ENCODE measurements at regions not wholly inside any gene's neighbourhood (a gene's known extent, or its start where the extent isn't known, plus 50 kb on each side); places are given as distances from the start of the nearest gene placed in this dataset.

DNA sequence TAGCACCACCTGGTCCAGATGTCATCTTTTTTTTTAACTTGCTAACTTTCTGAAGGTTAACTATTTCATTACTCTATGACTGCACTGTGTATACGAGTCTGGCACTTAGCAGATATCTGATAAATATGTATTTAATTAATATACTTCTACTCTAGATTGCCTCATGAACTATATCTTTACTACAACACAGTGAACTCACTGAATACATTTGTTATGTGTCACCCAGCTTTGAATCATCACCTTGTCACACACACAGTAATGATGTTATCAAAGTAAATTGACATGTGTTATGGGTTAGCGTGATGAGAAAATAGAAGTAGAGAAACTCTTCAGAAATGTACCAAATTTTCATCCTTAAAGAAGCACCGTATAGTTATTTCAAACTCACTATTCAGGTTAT lies 419.3 kb upstream of the ADGRL3 start:
- no peak for DNase-seq (ENCODE audit: low spot score)

DNA sequence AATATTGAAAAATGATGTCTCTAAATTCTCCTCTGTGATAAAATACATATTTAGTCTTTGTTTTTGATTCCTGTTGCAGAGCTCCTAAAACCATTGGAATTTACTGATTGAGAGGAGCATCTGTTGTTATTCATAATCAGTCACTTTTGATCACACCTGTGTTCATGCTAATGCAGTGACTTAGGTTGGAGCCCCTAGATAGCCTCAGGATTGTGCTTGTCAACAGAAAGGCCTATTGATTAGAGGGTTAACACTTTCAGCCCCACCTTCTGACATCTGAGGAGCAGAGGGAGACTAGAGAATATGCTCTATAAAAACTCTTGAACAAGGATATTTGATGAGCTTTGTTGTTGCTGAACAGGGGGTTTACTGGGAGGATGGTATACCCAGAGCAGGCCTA lies 409.5 kb upstream of the ADGRL3 start:
- DNase-seq (ENCODE audit: low spot score): no peak

DNA sequence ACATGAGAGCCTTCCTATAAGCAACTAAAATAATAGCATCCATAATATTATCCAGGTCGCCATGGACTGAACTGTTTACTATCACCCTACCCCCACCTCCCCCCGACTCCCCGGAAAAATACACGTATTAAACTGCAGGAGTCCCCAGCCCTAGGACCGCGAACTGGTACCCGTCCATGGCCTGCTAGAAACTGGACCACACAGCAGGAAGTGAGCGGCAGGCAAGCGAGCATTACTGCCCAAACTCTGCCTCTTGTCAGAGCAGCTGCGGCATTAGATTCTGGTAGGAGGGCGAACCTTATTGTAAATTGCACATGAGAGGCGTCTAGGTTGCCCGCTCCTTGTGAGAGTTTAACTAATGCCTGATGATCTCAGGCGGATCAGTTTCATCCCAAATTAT lies 405.8 kb upstream of the ADGRL3 start:
- no peak for DNase-seq (ENCODE audit: low spot score)

DNA sequence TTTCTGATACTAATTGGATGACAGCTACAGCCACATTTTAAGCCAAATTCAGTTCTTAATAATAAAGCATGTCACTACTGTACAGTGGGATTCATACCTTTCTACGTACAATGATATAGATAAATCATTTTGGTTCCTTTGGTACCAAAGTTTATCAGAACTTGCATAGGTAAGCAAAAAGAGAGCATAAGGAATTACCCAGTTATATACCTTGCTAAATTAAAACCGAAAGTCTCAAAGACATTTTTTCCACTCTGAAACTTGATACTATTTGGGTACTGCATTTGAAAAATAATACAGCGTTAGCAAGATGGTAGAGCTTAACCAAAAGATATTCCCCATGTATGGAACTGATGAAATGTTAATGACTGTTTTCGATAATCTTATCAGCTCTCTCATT lies 400.9 kb upstream of the ADGRL3 start:
- DNase-seq (ENCODE audit: low spot score): no peak

DNA sequence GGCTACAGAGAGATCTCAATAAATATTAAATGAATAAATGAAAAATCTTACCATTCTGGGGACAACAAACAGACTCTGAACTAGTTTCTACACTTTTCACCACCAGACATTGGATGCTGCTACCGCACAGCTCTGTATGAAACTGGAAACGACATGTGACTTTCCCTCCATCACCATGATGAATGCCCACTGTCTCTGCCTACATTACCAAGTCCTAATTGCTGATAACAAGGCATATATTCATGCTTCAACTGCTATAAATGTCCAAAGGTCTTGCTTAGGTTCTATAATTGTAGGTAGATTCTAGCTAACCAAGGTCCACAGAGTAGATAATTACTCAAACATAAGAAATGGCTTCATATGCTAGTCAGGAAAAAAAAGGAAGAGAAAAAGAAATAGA lies 399.4 kb upstream of the ADGRL3 start:
- no peak for DNase-seq (ENCODE audit: low spot score)

DNA sequence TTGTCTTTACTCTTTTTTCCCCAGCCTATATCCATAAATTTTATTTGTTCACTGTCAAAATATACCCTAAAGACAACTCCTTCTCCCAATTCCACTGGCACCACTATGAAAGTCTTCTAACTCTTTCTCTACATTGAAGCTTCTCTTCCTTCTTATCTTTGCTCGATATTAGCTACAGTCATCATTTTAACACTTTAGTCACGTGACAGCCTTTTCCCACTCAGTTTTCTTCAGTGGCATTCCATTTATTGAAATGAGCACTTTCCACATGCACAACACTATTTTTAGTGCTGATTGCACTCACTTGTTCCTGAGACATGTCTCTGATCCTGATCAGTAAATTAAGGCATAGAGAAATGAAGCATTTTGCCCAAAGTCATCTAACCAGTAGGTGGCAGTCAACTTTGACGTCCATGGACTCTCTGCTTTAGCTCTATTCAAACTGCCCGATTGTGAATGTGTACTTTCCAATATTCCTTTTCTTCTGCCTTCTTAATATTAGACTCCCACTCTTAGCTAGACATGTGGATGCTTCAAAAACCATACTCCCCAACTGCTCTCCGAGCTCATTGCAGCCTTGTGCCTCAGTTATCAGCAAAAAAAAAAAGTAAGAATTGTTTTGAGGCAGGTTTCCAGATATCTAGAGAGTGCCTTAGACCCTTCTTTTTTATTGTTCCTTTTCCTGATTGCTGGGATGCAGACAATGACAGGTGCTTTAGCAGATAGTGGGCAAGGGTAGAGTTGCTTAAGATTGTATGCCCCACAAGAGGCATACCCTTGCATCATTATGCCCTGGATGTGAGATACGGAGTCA lies 394.4 kb upstream of the ADGRL3 start:
- peak; percentile 36 for DNase-seq (ENCODE audit: low spot score)

DNA sequence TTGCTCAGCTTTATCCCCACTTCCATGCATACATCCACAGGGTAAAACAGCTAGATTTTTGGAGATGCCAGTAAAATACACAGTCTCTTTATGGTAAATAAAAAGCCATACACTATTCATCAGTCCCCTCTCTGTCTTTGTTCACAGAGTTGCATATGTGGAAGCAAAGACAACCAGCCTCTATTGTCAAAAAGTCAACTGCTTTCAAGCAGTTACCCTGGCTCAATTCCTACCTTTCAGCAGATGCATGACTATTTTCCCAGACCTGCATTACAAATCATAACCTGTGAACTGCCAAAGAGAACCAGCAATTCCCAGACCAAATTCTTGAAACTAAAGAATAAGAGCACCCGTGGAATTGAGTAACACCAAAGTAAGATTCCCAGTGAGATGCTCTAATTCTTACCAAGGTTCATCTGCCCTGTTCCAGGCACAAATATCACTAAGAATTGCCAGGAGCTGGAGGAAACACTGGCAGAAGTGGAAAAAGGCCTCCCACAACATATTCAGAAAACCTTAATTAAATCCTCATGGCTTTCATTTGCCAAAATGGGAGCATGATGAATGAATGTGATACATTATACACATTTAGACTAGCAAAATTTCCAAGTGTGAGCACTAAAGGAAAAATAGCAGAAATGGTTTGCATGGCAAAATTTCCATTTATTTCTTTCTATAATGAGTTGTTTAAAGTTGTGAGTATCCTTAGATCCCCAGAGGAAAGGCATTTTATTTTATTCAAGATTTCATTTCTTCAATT lies 391.2 kb upstream of the ADGRL3 start:
- DNase-seq (ENCODE audit: low spot score): no peak

DNA sequence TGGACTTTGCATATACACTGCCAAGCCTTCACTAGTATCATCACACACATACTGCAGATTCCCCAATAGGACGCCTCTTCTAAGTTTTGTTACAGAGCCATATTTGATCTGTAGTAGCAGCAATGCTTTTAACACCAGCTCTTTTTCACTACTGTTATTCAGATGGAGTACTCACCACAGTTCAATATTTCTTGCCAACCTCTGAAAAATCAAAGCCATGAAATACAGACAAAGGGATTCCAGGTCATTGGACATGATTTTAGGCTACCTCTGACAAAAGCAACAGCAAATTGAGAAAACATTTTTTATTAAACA lies 390.7 kb upstream of the ADGRL3 start:
- no peak for DNase-seq (ENCODE audit: low spot score)

DNA sequence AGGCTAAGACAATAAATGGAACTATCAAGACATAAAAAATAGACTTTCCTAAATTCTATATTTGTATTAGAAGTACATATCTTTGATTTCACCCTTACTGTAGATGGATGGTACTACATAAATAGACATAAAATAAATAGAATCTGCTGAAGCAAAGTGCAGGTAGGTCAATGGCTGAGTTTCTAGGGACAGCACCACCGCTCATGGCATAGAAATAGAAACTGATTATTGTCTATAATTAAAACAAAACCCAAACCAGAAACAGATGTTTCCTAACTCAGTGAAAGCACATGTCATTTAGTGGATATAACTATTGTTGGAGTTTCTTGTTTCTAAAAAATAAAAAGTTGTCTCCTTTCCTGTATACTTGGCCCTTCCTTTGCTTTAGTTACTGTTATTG lies 387.3 kb upstream of the ADGRL3 start:
- no peak for DNase-seq (ENCODE audit: low spot score)

DNA sequence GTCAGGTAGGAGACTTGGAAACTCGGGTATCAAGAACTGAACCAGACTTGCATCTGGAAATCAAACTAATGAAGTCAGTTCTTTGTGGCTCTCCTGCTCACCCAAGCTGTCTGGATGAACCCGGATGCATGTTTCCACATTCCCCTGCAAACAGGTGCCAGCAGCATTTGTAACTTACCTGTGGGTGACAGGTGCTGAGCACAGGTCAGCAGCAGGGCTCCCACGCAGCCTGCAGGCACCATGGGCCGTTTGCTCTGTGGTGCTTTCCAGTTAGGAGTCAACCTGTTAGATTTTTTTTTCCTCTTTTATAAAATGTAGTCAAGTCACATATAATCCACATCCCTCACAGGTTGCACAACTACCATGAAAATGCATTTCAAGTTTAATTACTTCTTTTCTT lies 385.6 kb upstream of the ADGRL3 start:
- DNase-seq (ENCODE audit: low spot score): no peak

DNA sequence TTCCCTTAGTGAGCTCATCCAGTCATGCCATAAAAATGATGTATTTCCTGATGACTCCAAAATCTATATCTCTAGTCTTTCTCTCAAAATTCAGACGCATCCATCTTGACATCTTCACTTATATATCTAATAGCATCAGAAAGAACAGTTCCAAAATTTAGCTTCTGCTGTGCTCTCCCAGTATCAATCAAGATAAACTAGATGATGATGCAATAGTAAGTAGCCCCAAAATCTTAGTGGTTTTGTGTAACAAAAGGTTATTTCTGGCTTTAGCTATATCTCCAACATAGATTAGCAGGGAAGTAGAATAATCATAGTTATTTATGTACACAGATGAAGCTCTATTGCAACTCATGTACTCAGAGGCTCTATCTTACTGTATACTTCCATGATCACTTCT lies 382.5 kb upstream of the ADGRL3 start:
- DNase-seq (ENCODE audit: low spot score): no peak

DNA sequence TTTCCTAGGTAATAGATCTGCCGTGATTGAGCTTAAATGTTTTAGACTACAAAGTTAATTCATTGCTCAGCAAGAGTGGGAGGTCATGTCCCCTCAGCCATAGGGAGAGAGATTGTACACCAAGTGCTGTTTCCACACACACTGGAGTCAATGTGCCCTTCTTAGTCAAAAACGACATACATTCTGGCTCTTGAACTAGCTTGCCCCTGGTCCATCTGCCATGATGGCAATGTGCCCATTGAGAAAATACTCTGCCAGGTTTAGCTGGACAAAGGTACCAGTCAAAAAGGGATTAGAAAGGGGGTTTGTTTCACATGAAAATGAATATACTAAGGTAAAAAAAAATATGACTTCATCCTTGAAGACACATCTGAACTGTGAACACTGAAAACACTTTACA lies 377.1 kb upstream of the ADGRL3 start:
- no peak for DNase-seq (ENCODE audit: low spot score)

DNA sequence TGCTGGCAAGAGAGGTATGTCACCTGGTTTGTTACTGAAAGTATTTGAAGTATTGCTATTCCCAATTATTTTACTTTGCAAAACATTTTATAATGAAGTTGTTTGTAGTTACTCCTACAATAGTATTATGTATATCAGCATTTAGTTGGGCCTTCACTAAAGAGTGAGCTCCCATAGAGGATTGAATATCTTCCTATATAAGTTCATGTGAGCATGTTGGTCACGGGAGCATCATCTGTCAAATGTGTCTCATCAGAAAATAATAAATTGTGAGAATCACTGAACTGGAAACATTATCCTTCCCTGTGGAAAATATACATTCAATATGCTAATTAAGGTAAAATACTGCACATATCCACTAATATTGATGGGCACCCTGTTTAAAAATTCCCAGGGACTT lies 360.1 kb upstream of the ADGRL3 start:
- DNase-seq (ENCODE audit: low spot score): no peak

DNA sequence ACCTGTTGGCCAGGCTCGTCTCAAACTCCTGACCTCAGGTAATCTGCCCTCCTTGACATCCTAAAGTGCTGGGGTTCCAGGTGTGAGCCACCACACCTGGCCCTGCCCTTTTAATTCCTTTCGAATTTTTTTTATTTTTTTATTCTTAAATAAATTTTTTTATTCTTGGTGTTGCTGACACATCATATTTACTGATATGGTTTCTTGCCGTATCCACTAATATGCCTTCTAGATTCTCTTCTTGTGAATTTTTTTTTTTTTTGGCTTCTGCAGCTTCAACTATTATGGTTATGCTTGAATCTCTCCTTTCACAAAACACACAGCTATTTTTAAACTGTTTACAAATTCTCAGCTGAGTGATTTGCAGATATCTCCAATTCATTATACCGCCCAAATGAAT lies 353.4 kb upstream of the ADGRL3 start:
- DNase-seq (ENCODE audit: low spot score): no peak

DNA sequence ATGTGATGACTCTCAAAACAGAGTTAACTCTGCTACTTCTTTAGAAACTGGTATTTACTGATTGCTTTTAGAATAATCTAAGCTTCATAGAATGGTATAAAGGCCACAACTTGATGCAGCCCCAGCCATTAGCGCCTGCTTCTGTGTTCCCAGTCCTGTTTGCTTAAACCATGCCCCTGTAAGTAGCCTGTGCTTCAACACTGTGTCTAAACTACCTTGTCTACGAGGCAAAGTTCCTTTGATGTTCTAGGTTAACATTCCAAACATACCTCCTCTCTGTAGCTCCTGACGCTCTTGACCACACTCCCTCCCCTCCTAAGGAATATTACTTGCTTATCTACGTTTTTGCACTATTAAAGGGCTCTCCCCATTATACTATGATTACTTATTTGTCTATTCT lies 352.5 kb upstream of the ADGRL3 start:
- DNase-seq (ENCODE audit: low spot score): no peak

DNA sequence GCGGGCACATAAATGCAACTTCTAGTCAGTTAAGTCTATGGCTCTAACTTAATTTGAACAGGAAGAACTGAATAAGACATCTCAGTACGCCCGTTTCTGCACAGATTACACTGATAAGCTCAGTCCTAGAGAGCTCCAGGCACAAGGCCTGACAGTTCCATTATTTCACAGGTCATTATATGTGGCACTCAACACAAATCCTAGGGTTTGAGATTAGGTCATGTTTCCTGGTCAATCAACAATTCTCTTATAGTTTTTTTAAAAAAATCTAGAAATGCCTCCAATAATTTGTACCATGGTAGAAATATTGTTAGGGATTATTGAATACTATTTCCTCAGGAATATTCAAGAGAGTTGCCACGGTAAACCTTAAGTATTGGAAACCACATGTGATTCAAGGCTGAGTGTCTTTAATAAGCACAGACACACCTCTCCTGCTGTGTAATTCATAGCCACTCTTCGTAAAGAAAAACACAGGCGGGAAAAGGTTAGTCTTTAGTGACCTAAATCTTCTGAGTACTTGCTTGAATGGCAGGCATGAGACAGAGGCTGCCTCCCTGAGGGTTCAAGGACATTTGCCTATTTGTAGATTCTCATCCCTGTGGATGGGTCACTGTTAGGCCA lies 342.9 kb upstream of the ADGRL3 start:
- no peak for DNase-seq (ENCODE audit: low spot score)

DNA sequence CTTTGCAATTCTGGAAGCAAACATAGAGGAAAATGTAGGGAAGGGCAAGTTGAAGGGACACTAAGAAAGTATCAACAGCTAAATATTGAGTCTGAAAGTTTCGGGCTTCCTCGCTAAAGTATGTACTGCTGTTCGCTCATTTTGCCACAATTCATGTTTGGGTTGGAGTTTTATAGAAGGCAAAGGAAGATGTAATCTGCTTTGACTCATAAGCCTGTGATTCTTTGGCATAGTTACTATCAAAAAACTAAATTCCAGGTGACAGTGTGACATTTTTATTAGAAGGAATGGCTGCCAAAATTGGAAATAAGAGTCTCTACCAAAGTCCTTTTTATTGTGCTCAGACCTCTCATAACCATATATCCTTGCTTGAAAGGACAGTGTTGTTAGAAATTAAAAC lies 336.7 kb upstream of the ADGRL3 start:
- DNase-seq (ENCODE audit: low spot score): no peak

DNA sequence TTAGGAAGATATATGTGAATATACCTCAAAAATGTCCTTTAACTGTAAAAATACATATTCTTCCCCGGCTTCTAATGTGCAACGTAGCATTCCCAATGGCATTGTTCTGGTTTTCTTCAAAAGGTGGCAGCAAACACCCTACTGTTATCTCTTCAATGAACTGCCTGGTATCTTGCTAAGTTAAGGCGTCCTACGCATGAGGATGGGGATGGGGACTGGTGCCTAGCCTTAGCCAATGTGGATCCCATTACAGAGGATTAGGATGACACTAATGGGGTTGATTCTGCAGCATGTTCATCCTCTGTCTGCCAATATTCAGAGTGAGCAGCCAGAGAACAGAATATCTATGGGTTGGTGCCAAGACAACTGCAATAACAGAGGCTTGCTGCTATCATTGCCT lies 334.9 kb upstream of the ADGRL3 start:
- DNase-seq (ENCODE audit: low spot score): peak; percentile 24

DNA sequence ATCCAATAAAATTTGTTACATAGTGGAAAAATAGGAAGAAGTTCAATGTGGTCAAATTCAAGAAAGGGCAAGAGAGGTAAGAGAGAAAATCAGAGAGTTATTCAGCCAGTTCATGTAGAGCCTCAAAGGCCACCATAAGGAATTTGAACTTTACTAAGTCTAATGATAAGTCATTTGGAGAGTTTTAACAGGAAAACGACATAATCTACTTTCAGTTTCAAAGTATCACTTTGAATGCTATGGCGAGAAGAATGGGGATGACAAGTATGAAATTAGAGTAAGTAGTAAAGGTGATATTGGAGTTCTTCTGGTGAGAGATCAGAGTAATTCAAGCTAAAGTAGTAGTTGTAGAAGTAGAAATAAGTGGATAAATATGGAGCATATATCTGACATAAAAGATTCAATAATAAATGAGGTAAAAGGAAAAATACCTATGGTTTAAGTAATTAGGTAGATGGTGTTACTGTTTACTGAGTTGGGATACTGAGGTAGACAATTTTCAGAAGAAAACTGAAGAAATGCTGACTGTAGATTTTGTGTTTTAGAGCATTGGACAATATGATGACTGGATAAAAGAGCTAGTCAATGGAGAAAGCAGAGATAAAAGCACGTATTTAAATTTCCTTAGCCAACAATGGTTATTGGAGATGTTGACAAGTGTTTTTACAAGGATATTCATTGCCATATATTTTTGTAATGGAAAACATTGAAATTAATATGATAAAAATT lies 331.7 kb upstream of the ADGRL3 start:
- no peak for DNase-seq (ENCODE audit: low spot score)

DNA sequence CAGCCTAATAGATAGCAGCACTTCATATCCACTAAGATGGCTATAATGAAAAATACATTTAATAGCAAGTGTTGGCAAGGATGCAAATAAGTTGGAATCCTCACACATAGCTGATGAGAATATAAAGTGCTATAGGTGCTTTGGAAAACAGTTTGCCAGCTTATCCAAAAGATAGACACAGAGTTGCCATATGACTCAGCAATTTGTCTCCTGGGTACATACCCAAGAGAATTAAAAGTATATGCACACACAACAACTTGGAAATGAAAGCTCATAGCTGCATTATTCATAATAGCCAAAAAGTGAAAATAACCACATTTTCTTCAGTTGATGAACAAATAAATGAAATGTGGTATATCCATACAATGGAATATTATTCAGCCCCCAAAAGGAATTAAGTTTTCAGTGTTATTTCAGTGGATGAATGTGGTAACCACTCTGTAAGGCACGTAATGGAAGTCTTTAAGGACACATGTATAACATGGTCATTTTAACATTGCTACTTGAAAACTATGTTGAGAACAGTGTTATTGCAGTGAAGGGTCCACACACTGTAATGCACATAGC lies 320.9 kb upstream of the ADGRL3 start:
- no peak for DNase-seq (ENCODE audit: low spot score)

DNA sequence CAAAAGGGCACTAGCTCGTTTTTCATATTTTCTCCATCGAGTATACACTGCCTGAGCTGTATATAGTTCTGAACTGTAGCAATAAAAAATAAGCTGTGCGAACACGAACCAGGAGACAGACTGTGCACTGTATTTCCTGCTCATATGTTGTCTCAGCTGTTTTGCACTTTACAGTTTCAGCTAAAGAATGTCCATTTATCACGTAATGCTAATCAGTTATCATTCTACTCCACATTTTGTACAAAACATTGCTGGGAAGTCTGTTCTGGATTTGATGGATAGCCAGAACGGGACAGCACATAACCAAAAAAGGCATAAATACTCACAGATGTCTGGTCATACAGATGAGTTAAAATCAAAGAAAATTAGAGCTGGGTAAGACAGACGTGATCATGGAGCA lies 315.5 kb upstream of the ADGRL3 start:
- DNase-seq (ENCODE audit: low spot score): no peak

DNA sequence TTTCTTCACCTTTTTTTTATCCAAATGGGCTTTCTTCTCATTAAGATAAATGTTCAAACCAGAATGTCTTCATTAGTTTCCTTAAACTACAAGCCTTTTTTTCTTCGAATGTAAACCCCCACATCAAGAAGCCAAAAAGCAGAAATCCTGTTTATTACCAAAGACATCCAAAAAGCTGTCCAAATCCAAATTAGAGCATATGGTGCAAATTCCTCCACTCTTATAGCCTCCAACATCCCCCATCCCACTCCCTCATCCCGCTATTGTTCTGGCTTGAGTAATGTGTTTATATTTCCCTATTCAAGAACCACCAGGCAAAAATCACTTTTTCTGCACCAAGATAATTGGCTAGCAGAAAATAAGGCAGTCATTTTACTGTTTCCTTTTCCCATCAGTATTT lies 315.1 kb upstream of the ADGRL3 start:
- no peak for DNase-seq (ENCODE audit: low spot score)
